Panc1 (cell line): ENCODE measurements at regions not wholly inside any gene's neighbourhood (a gene's known extent, or its start where the extent isn't known, plus 50 kb on each side); places are given as distances from the start of the nearest gene placed in this dataset.

ENCODE experiments used
- ATAC-seq: fragments of 200-7000 bp; cut with Tn5 transposase; 2 replicates; pipeline ENCODE4 v1.9.1; 2020; ENCODE audit warnings: mild to moderate bottlenecking, moderate library complexity
- BruUV-seq: library from RNA; stranded (reverse); fragments of 400-500 nt; replicated peaks from 2 replicates; lab custom pipeline; 2021; lab: Mats Ljungman, UMichigan
- CTCF ChIA-PET: fragments of 300-600 bp; sonication (Branson Sonifier 250); formaldehyde crosslinking; loops from one replicate; lab custom pipeline; 2022; ENCODE audit warnings: antibody characterized with exemption; lab: Charles Lee
- POLR2A ChIA-PET: fragments of 300-600 bp; sonication (Branson Sonifier 250); formaldehyde crosslinking; loops from one replicate; lab custom pipeline; 2022; ENCODE audit warnings: antibody characterized with exemption; lab: Charles Lee
- DNase-seq: peaks from one replicate; pipeline ENCODE4 v3.0.0-alpha.2; 2010; ENCODE audit warnings: low read depth, low spot score
- H3K27ac ChIP-seq: 2 replicates; pipeline ENCODE4 v1.5.1; 2011; ENCODE audit warnings: mild to moderate bottlenecking, low read length, inconsistent platforms
- H3K27me3 ChIP-seq: fragments of 200-500 bp; sonication (Bioruptor generic); 2 replicates; pipeline ENCODE4 v1.6.0; 2014; ENCODE audit warnings: low read length, inconsistent platforms; ENCODE audit not compliant: control insufficient read depth, insufficient read depth
- H3K36me3 ChIP-seq: fragments of 200-500 bp; sonication (Bioruptor generic); 2 replicates; pipeline ENCODE4 v1.5.1; 2014; ENCODE audit warnings: inconsistent platforms, mild to moderate bottlenecking, low read length, moderate library complexity; ENCODE audit not compliant: control insufficient read depth, insufficient read depth
- H3K4me1 ChIP-seq: 2 replicates; pipeline ENCODE4 v1.5.1; 2011; ENCODE audit warnings: inconsistent platforms, mild to moderate bottlenecking, low read length, moderate library complexity; ENCODE audit not compliant: control insufficient read depth, insufficient read depth
- H3K4me3 ChIP-seq, 2 experiments: 2 replicates each; pipeline ENCODE4 v1.5.1; 2011 to 2012; ENCODE audit warnings: low read depth in 2 of 2, low read length in 2 of 2, mild to moderate bottlenecking in 2 of 2, inconsistent platforms in 1 of 2, moderate library complexity in 1 of 2
- H3K9me3 ChIP-seq: fragments of 200-500 bp; sonication (Bioruptor generic); 2 replicates; pipeline ENCODE4 v1.5.1; 2014; ENCODE audit warnings: low read depth, mild to moderate bottlenecking, inconsistent platforms, low read length, moderate library complexity; ENCODE audit not compliant: control insufficient read depth, insufficient read depth
- POLR2AphosphoS5 ChIP-seq: IDR thresholded peaks from 2 replicates; pipeline ENCODE4 v1.6.1; 2012; ENCODE audit warnings: mild to moderate bottlenecking, low read depth, low read length, moderate library complexity
- SIN3A ChIP-seq: IDR thresholded peaks from 2 replicates; pipeline ENCODE4 v1.6.1; 2012; ENCODE audit warnings: low read depth, mild to moderate bottlenecking, low read length, moderate library complexity, borderline replicate concordance; ENCODE audit not compliant: insufficient read depth
- TCF7L2 ChIP-seq: IDR thresholded peaks from 2 replicates; pipeline ENCODE4 v1.6.1; 2011; ENCODE audit warnings: mild to moderate bottlenecking, low read depth, low read length, inconsistent platforms
- in situ Hi-C: cut with HindIII; loops from 2 replicates; pipeline ENCODE4 v1.10.0; 2016; ENCODE audit warnings: low sequenced_read_pairs, low pct_unique_long_range_greater_than_20kb
- intact Hi-C: fragments of 100-400 bp; cut with micrococcal nuclease; formaldehyde crosslinking; loops from one replicate; pipeline ENCODE4 v1.10.0; 2022; ENCODE audit not compliant: unreplicated experiment
- TF ChIP-seq, protein P1 (sequence below): fragments of 450-650 bp; IDR thresholded peaks from 2 replicates; pipeline ENCODE4 v1.5.1; 2017; ENCODE audit warnings: mild to moderate bottlenecking
- TF ChIP-seq, protein P2 (sequence below), 2 experiments: IDR thresholded peaks; 2 replicates each; pipeline ENCODE4 v1.6.1; 2011 to 2012; ENCODE audit warnings: low read depth in 2 of 2, control low read depth in 1 of 2, low read length in 1 of 2, mild to moderate bottlenecking in 1 of 2, moderate library complexity in 1 of 2; ENCODE audit not compliant: insufficient read depth in 1 of 2

DNA sequence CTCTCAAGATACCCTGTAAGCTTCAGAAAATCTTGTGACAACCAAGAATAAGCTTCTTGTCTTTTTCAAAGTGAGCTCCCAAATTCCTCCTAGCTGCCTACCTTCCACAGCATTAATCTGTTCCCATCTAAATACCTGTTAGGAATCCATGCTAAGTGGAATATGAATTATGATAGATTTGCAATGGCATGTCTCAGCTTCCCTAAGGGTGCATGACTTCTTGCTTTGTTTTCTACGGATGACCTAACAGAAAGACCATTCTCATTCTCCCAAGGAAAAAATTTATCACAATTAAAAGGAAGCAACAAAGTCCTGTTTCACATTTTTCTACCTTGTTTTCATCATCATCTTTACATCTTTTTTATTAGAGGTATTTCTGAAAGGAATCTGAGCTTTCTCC lies 532.7 kb downstream of the GRXCR1 start:
- Histone ChIP-seq H3K4me1 (no peaks in the 10 kb centered on the region), H3K9me3 (no peaks in the 10 kb centered on the region), H3K36me3 (no peaks in the 10 kb centered on the region), H3K27me3 (no peaks in the 10 kb centered on the region), H3K4me3 (no peak overlapping the region), H3K27ac (no peak overlapping the region)
- no peak for DNase-seq
- ATAC-seq, result no peak
- ChIA-PET POLR2A (interaction anchor here (0.6 kb wide), 1 partner anchor 11 kb away, joined by 5 read pairs; no protein-coding TSS in a partner anchor), CTCF (no interaction called here)
- intact Hi-C loops (no loop called here), in situ Hi-C loops (no loop called here)
- TF ChIP-seq TCF7L2 (no peak), POLR2AphosphoS5 (no peak), SIN3A (no peak)
- TF ChIP-seq, protein P1, sequence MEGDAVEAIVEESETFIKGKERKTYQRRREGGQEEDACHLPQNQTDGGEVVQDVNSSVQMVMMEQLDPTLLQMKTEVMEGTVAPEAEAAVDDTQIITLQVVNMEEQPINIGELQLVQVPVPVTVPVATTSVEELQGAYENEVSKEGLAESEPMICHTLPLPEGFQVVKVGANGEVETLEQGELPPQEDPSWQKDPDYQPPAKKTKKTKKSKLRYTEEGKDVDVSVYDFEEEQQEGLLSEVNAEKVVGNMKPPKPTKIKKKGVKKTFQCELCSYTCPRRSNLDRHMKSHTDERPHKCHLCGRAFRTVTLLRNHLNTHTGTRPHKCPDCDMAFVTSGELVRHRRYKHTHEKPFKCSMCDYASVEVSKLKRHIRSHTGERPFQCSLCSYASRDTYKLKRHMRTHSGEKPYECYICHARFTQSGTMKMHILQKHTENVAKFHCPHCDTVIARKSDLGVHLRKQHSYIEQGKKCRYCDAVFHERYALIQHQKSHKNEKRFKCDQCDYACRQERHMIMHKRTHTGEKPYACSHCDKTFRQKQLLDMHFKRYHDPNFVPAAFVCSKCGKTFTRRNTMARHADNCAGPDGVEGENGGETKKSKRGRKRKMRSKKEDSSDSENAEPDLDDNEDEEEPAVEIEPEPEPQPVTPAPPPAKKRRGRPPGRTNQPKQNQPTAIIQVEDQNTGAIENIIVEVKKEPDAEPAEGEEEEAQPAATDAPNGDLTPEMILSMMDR, result no peak
- TF ChIP-seq, protein P2, sequence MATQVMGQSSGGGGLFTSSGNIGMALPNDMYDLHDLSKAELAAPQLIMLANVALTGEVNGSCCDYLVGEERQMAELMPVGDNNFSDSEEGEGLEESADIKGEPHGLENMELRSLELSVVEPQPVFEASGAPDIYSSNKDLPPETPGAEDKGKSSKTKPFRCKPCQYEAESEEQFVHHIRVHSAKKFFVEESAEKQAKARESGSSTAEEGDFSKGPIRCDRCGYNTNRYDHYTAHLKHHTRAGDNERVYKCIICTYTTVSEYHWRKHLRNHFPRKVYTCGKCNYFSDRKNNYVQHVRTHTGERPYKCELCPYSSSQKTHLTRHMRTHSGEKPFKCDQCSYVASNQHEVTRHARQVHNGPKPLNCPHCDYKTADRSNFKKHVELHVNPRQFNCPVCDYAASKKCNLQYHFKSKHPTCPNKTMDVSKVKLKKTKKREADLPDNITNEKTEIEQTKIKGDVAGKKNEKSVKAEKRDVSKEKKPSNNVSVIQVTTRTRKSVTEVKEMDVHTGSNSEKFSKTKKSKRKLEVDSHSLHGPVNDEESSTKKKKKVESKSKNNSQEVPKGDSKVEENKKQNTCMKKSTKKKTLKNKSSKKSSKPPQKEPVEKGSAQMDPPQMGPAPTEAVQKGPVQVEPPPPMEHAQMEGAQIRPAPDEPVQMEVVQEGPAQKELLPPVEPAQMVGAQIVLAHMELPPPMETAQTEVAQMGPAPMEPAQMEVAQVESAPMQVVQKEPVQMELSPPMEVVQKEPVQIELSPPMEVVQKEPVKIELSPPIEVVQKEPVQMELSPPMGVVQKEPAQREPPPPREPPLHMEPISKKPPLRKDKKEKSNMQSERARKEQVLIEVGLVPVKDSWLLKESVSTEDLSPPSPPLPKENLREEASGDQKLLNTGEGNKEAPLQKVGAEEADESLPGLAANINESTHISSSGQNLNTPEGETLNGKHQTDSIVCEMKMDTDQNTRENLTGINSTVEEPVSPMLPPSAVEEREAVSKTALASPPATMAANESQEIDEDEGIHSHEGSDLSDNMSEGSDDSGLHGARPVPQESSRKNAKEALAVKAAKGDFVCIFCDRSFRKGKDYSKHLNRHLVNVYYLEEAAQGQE (IDR thresholded peaks at IDR 0.05; ENCODE audit: insufficient read depth in 1 of 2, low read depth in 2 of 2, low read length in 1 of 2), result no peak
- BruUV-seq, result no TSS peak

DNA sequence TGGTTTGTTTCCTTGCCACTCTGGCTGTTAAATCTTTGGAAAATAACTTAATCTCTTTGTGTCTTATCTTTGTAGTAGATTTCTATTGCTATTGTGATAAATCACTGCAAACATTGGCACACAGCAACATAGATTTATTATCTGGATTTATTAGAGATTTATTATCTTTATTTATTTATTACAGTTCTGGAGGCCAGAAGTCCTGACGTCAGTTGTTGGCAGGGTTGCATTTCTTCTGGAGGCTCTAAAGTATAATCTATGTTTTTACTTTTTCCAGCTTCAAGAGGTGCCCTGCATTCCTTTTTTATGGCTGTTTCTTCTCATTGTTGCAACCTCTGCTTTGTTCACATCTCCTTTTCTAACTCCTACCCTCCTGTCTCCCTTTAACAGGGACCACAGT lies 542.8 kb downstream of the GRXCR1 start:
- Histone ChIP-seq H3K9me3 (no peaks in the 10 kb centered on the region), H3K4me1 (no peaks in the 10 kb centered on the region), H3K27me3 (no peaks in the 10 kb centered on the region), H3K4me3 (no peak overlapping the region), H3K27ac (no peak overlapping the region), H3K36me3 (no peaks in the 10 kb centered on the region)
- ATAC-seq (no peak), DNase-seq (no peak)
- in situ Hi-C loops, result no loop called here
- no TSS peak for BruUV-seq
- ChIA-PET CTCF (no interaction called here), POLR2A (no interaction called here)
- TF ChIP-seq, protein P1, result no peak
- TF ChIP-seq TCF7L2 (no peak), POLR2AphosphoS5 (no peak), SIN3A (no peak)
- TF ChIP-seq, protein P2 (IDR thresholded peaks at IDR 0.05; ENCODE audit: insufficient read depth in 1 of 2, low read depth in 2 of 2, low read length in 1 of 2), result no peak
- intact Hi-C loops, result no loop called here
